ENCODE measurements at regions not wholly inside any gene's neighbourhood (a gene's known extent, or its start where the extent isn't known, plus 50 kb on each side); places are given as distances from the start of the nearest gene placed in this dataset.

DNA sequence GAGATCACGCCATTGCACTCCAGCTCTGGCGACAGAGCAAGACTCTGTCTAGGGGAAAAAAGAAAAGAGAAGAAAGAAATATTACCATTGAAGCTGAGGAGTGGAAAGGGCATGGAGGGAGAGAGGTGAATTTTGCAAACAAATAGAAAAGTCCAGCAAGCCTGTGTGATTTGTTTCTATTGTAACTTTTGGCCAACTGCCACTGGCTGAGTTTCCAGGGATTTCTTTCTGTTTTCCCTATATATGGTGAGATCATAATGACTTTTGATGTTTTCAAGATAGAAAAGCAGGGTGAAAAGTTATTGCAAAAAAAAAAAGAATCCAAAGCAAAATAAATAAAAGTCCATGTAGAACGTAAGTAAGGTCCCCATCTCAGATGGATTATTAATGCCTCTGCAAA lies 184.2 kb upstream of the RALGAPA2 start:
- peaks cover 4% of the 10 kb centered on the region for H3K9me3 Mint-ChIP-seq (ENCODE audit: unreplicated experiment)
- H3K27me3 ChIP-seq (replicated peaks; ENCODE audit: control insufficient read depth, insufficient read depth, low read length), result no peaks in the 10 kb centered on the region
- CTCF ChIA-PET, result no interaction called here
- H3K4me1 ChIP-seq, result no peaks in the 10 kb centered on the region
- no peak for DNase-seq
- 0 out of 2 replicates have a peak, but pooled peaks cover 1% of the 10 kb centered on the region for H3K9me3 ChIP-seq
- POLR2A ChIA-PET, result no interaction called here
- no TSS peak for BruUV-seq (replicated peaks)
- H3K4me3 Mint-ChIP-seq (ENCODE audit: unreplicated experiment), result no peak overlapping the region
- no peaks in the 10 kb centered on the region for H3K27me3 Mint-ChIP-seq (ENCODE audit: insufficient read depth, unreplicated experiment)
- intact Hi-C loops (cut with micrococcal nuclease; ENCODE audit: unreplicated experiment), result no loop called here
- H3K4me3 ChIP-seq (ENCODE audit: low read depth, low read length), result no peak overlapping the region
- H3K36me3 ChIP-seq (ENCODE audit: control insufficient read depth, insufficient read depth, low read length), result no peaks in the 10 kb centered on the region
- no peak overlapping the region for H3K27ac Mint-ChIP-seq (ENCODE audit: unreplicated experiment)
- TF ChIP-seq, protein P1, sequence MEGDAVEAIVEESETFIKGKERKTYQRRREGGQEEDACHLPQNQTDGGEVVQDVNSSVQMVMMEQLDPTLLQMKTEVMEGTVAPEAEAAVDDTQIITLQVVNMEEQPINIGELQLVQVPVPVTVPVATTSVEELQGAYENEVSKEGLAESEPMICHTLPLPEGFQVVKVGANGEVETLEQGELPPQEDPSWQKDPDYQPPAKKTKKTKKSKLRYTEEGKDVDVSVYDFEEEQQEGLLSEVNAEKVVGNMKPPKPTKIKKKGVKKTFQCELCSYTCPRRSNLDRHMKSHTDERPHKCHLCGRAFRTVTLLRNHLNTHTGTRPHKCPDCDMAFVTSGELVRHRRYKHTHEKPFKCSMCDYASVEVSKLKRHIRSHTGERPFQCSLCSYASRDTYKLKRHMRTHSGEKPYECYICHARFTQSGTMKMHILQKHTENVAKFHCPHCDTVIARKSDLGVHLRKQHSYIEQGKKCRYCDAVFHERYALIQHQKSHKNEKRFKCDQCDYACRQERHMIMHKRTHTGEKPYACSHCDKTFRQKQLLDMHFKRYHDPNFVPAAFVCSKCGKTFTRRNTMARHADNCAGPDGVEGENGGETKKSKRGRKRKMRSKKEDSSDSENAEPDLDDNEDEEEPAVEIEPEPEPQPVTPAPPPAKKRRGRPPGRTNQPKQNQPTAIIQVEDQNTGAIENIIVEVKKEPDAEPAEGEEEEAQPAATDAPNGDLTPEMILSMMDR (IDR thresholded peaks at IDR 0.05; ENCODE audit: insufficient read depth in 1 of 2, low read depth in 1 of 2, low read length in 1 of 2, severe bottlenecking in 1 of 2, unreplicated experiment in 1 of 2), result no peak
- H3K36me3 Mint-ChIP-seq (ENCODE audit: insufficient read depth, unreplicated experiment), result peaks cover 6% of the 10 kb centered on the region
- H3K4me1 Mint-ChIP-seq (ENCODE audit: low read depth, unreplicated experiment), result no peaks in the 10 kb centered on the region

DNA sequence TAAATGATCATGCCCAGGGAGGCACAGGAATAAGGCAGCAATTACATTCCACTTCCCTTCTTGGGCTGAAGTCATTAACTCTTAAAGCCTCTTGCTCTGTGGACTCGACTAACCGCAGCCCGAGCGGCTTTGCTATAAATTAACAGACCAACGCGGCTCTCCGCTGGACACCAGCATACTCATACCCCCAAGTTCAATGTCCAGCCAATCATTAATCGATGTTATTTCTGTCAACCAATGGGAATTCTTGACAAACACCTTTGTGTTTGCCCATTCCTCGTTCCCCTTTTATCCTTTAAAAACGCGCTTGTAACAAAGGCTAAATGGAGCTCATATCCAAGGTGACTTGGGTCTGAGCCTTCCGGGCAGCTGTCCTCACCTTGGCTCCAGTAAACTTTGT lies 183.1 kb upstream of the RALGAPA2 start:
- Histone ChIP-seq H3K27me3 (replicated peaks; ENCODE audit: control insufficient read depth, insufficient read depth, low read length) (no peaks in the 10 kb centered on the region), H3K4me3 (ENCODE audit: low read depth, low read length) (no peak overlapping the region), H3K4me1 (no peaks in the 10 kb centered on the region), H3K36me3 (ENCODE audit: control insufficient read depth, insufficient read depth, low read length) (no peaks in the 10 kb centered on the region), H3K9me3 (no peaks in the 10 kb centered on the region)
- no TSS peak for BruUV-seq (replicated peaks)
- H3K9me3 Mint-ChIP-seq (ENCODE audit: unreplicated experiment), result no peaks in the 10 kb centered on the region
- H3K36me3 Mint-ChIP-seq (ENCODE audit: insufficient read depth, unreplicated experiment), result peaks cover 6% of the 10 kb centered on the region
- H3K4me1 Mint-ChIP-seq (ENCODE audit: low read depth, unreplicated experiment), result no peaks in the 10 kb centered on the region
- H3K27ac Mint-ChIP-seq (ENCODE audit: unreplicated experiment), result no peak overlapping the region
- no peak overlapping the region for H3K4me3 Mint-ChIP-seq (ENCODE audit: unreplicated experiment)
- CTCF ChIA-PET, result no interaction called here
- POLR2A ChIA-PET, result no interaction called here
- TF ChIP-seq, protein P1 (IDR thresholded peaks at IDR 0.05; ENCODE audit: insufficient read depth in 1 of 2, low read depth in 1 of 2, low read length in 1 of 2, severe bottlenecking in 1 of 2, unreplicated experiment in 1 of 2), result no peak
- DNase-seq, result no peak
- intact Hi-C loops (cut with micrococcal nuclease; ENCODE audit: unreplicated experiment), result no loop called here
- no peaks in the 10 kb centered on the region for H3K27me3 Mint-ChIP-seq (ENCODE audit: insufficient read depth, unreplicated experiment)

DNA sequence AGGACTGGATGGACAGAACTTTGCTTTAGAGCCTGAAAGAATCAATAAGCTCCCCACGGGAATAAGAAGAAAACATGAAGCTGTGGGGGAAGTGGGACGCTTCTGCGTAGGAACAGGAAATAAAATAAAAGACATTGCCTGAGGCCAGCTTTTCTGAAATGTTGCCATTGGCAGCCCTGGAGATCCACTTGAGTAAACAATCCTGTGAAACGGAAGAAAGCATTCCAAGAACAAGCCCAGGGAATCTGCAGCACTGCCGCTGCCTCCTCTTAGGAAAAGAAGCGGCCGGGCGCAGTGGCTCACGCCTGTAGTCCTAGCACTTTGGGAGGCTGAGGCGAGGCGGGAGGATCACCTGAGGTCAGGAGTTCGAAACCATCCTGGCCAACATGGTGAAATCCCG lies 182.3 kb upstream of the RALGAPA2 start:
- ChIA-PET CTCF (interaction anchor here (0.6 kb wide), 1 partner anchor 14 kb away, joined by 3 read pairs; no protein-coding TSS in a partner anchor), POLR2A (no interaction called here)
- Histone ChIP-seq H3K27me3 (replicated peaks; ENCODE audit: control insufficient read depth, insufficient read depth, low read length) (no peaks in the 10 kb centered on the region), H3K36me3 (ENCODE audit: control insufficient read depth, insufficient read depth, low read length) (no peaks in the 10 kb centered on the region), H3K4me3 (ENCODE audit: low read depth, low read length) (no peak overlapping the region), H3K9me3 (no peaks in the 10 kb centered on the region), H3K4me1 (no peaks in the 10 kb centered on the region)
- Mint-ChIP-seq H3K4me3 (ENCODE audit: unreplicated experiment) (no peak overlapping the region), H3K27ac (ENCODE audit: unreplicated experiment) (no peak overlapping the region), H3K27me3 (ENCODE audit: insufficient read depth, unreplicated experiment) (no peaks in the 10 kb centered on the region), H3K9me3 (ENCODE audit: unreplicated experiment) (no peaks in the 10 kb centered on the region), H3K4me1 (ENCODE audit: low read depth, unreplicated experiment) (no peaks in the 10 kb centered on the region), H3K36me3 (ENCODE audit: insufficient read depth, unreplicated experiment) (peaks cover 6% of the 10 kb centered on the region)
- BruUV-seq (replicated peaks), result no TSS peak
- no peak for DNase-seq
- intact Hi-C loops (cut with micrococcal nuclease; ENCODE audit: unreplicated experiment), result no loop called here
- TF ChIP-seq, protein P1 (IDR thresholded peaks at IDR 0.05; ENCODE audit: insufficient read depth in 1 of 2, low read depth in 1 of 2, low read length in 1 of 2, severe bottlenecking in 1 of 2, unreplicated experiment in 1 of 2), result no peak
